DND-41 (cell line): ENCODE measurements at regions not wholly inside any gene's neighbourhood (a gene's known extent, or its start where the extent isn't known, plus 50 kb on each side); places are given as distances from the start of the nearest gene placed in this dataset.

Source experiments
- EZH2 ChIP-seq: IDR thresholded peaks from 3 replicates; pipeline ENCODE4 v1.6.1; 2012; ENCODE audit warnings: borderline replicate concordance, low read depth, mild to moderate bottlenecking, moderate library complexity, low read length, inconsistent platforms; ENCODE audit not compliant: severe bottlenecking
- TF ChIP-seq, protein P1 (sequence below): IDR thresholded peaks from 2 replicates; pipeline ENCODE4 v1.5.1; 2012; ENCODE audit warnings: borderline replicate concordance, low read length, moderate library complexity, mild to moderate bottlenecking; ENCODE audit not compliant: poor library complexity, severe bottlenecking; ENCODE audit errors: extremely low read depth

DNA sequence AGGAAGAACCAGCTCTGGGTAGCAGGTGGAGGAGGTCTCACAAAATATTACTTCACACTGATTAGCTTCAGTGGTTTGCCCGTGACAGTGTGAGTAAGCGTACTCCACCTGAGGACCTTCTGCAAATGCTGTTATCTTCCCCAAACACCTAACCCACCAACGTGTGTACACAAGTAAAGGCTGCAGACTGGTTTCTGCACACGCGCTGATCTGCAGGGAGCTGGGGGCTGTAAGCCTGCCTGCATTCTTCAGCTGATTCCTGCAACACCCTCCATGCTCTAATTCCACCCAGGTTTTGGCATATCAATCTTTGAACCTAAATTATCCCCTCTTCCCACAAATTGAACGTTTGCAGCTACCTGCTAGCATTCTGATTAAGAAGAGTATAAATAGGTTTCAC, 820.2 kb downstream of the TRIML1 start:
- TF ChIP-seq, protein P1, sequence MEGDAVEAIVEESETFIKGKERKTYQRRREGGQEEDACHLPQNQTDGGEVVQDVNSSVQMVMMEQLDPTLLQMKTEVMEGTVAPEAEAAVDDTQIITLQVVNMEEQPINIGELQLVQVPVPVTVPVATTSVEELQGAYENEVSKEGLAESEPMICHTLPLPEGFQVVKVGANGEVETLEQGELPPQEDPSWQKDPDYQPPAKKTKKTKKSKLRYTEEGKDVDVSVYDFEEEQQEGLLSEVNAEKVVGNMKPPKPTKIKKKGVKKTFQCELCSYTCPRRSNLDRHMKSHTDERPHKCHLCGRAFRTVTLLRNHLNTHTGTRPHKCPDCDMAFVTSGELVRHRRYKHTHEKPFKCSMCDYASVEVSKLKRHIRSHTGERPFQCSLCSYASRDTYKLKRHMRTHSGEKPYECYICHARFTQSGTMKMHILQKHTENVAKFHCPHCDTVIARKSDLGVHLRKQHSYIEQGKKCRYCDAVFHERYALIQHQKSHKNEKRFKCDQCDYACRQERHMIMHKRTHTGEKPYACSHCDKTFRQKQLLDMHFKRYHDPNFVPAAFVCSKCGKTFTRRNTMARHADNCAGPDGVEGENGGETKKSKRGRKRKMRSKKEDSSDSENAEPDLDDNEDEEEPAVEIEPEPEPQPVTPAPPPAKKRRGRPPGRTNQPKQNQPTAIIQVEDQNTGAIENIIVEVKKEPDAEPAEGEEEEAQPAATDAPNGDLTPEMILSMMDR, result no peak
- no peak for TF ChIP-seq EZH2
